H9 (cell line): ENCODE measurements at regions not wholly inside any gene's neighbourhood (a gene's known extent, or its start where the extent isn't known, plus 50 kb on each side); places are given as distances from the start of the nearest gene placed in this dataset.

Experiments
- DNase-seq: peaks from one replicate; pipeline ENCODE4 v3.0.0-alpha.2; 2017
- H2AFZ ChIP-seq: one replicate; pipeline ENCODE4 v1.6.1; 2013; ENCODE audit warnings: mild to moderate bottlenecking, low read length, control low read depth, moderate library complexity
- H2AK5ac ChIP-seq: 2 replicates; pipeline ENCODE4 v1.6.1; 2013; ENCODE audit warnings: low read length, control low read depth, mixed read lengths; ENCODE audit not compliant: insufficient read length
- H2BK120ac ChIP-seq: one replicate; pipeline ENCODE4 v1.6.1; 2013; ENCODE audit warnings: low read depth, mild to moderate bottlenecking, low read length, control low read depth, inconsistent platforms; ENCODE audit not compliant: poor library complexity, severe bottlenecking
- H2BK12ac ChIP-seq: 2 replicates; pipeline ENCODE4 v1.6.1; 2013; ENCODE audit warnings: low read length, control low read depth, mixed read lengths, low read depth; ENCODE audit not compliant: insufficient read length
- H2BK15ac ChIP-seq: 2 replicates; pipeline ENCODE4 v1.6.1; 2013; ENCODE audit warnings: low read depth, low read length, control low read depth
- H2BK20ac ChIP-seq: one replicate; pipeline ENCODE4 v1.6.1; 2013; ENCODE audit warnings: low read depth, mild to moderate bottlenecking, low read length, control low read depth, inconsistent platforms; ENCODE audit not compliant: poor library complexity, severe bottlenecking
- H2BK5ac ChIP-seq: 2 replicates; pipeline ENCODE4 v1.6.1; 2013; ENCODE audit warnings: low read length, control low read depth, mixed read lengths; ENCODE audit not compliant: insufficient read length
- H3K14ac ChIP-seq: 2 replicates; pipeline ENCODE4 v1.6.1; 2013; ENCODE audit warnings: low read length, control low read depth; ENCODE audit not compliant: insufficient read depth
- H3K18ac ChIP-seq: 2 replicates; pipeline ENCODE4 v1.6.1; 2013; ENCODE audit warnings: low read depth, mild to moderate bottlenecking, mixed read lengths, low read length, control low read depth; ENCODE audit not compliant: insufficient read length
- H3K23ac ChIP-seq: 2 replicates; pipeline ENCODE4 v1.6.1; 2013; ENCODE audit warnings: low read length, control low read depth, mixed read lengths, low read depth; ENCODE audit not compliant: insufficient read length
- H3K23me2 ChIP-seq: 2 replicates; pipeline ENCODE4 v1.6.1; 2013; ENCODE audit warnings: low read depth, mild to moderate bottlenecking, mixed read lengths, low read length, control low read depth; ENCODE audit not compliant: insufficient read length, poor library complexity, severe bottlenecking
- H3K27ac ChIP-seq: 2 replicates; pipeline ENCODE4 v1.5.1; 2013; ENCODE audit warnings: low read length, control low read depth, mixed read lengths, low read depth; ENCODE audit not compliant: insufficient read length
- H3K27me3 ChIP-seq: 2 replicates; pipeline ENCODE4 v1.6.1; 2013; ENCODE audit warnings: low read length, control low read depth, inconsistent platforms; ENCODE audit not compliant: insufficient read depth
- H3K4ac ChIP-seq: 2 replicates; pipeline ENCODE4 v1.6.1; 2013; ENCODE audit warnings: low read depth, mild to moderate bottlenecking, control low read depth, inconsistent platforms, low read length, moderate library complexity
- H3K4me1 ChIP-seq: 2 replicates; pipeline ENCODE4 v1.6.1; 2013; ENCODE audit warnings: low read length, control low read depth, inconsistent platforms; ENCODE audit not compliant: insufficient read depth
- H3K4me2 ChIP-seq: 2 replicates; pipeline ENCODE4 v1.6.1; 2013; ENCODE audit warnings: low read length, control low read depth, mixed read lengths; ENCODE audit not compliant: insufficient read length, insufficient read depth
- H3K56ac ChIP-seq: 2 replicates; pipeline ENCODE4 v1.6.1; 2013; ENCODE audit warnings: low read depth, mild to moderate bottlenecking, mixed read lengths, low read length, control low read depth; ENCODE audit not compliant: insufficient read length
- H3K79me1 ChIP-seq: 2 replicates; pipeline ENCODE4 v1.6.1; 2013; ENCODE audit warnings: low read depth, mild to moderate bottlenecking, moderate library complexity, low read length, control low read depth, inconsistent platforms; ENCODE audit not compliant: insufficient read depth, poor library complexity, severe bottlenecking
- H3K79me2 ChIP-seq: 2 replicates; pipeline ENCODE4 v1.6.1; 2013; ENCODE audit warnings: low read length, control low read depth, inconsistent platforms; ENCODE audit not compliant: insufficient read depth
- H3K9ac ChIP-seq: 2 replicates; pipeline ENCODE4 v1.6.1; 2013; ENCODE audit warnings: low read length, control low read depth, mixed read lengths; ENCODE audit not compliant: insufficient read length; ENCODE audit errors: extremely low read depth
- H3K9me3 ChIP-seq: one replicate; pipeline ENCODE4 v1.6.1; 2013; ENCODE audit warnings: low read depth, low read length, inconsistent platforms; ENCODE audit not compliant: control insufficient read depth
- H3T11ph ChIP-seq: one replicate; pipeline ENCODE4 v1.6.1; 2013; ENCODE audit warnings: mild to moderate bottlenecking, low read length, control low read depth, inconsistent platforms
- H4K20me1 ChIP-seq: one replicate; pipeline ENCODE4 v1.6.1; 2013; ENCODE audit not compliant: control insufficient read depth, insufficient read length, insufficient read depth
- H4K5ac ChIP-seq: 2 replicates; pipeline ENCODE4 v1.6.1; 2013; ENCODE audit warnings: low read depth, mild to moderate bottlenecking, mixed read lengths, low read length, control low read depth; ENCODE audit not compliant: insufficient read length
- H4K8ac ChIP-seq: replicated peaks from 2 replicates; pipeline ENCODE4 v1.6.1; 2013; ENCODE audit warnings: low read length, control low read depth, mixed read lengths, low read depth; ENCODE audit not compliant: insufficient read length
- H4K91ac ChIP-seq: 2 replicates; pipeline ENCODE4 v1.6.1; 2013; ENCODE audit warnings: low read depth, mild to moderate bottlenecking, moderate library complexity, mixed read lengths, low read length, control low read depth; ENCODE audit not compliant: insufficient read length
- H3K27ac Mint-ChIP-seq, 3 experiments: 2 replicates in 2 of 3; 3 replicates in 1 of 3; pipeline ENCODE4 v1.8.0; 2020 to 2021; ENCODE audit warnings: mixed read lengths in 3 of 3, mild to moderate bottlenecking in 1 of 3, moderate library complexity in 1 of 3
- H3K27me3 Mint-ChIP-seq: 2 replicates; pipeline ENCODE4 v1.8.0; 2021; ENCODE audit warnings: low read depth, mild to moderate bottlenecking, moderate library complexity, mixed read lengths
- H3K36me3 Mint-ChIP-seq, 3 experiments: 2 replicates in 2 of 3; 3 replicates in 1 of 3; pipeline ENCODE4 v1.8.0; 2020 to 2021; ENCODE audit warnings: low read depth in 3 of 3, mixed read lengths in 3 of 3; ENCODE audit not compliant: insufficient read depth in 1 of 3
- H3K4me1 Mint-ChIP-seq, 2 experiments: 2 replicates each; pipeline ENCODE4 v1.8.0; 2020; ENCODE audit warnings: mixed read lengths in 2 of 2
- H3K4me3 Mint-ChIP-seq, 2 experiments: 2 replicates in 1 of 2; 3 replicates in 1 of 2; pipeline ENCODE4 v1.8.0; 2020 to 2021; ENCODE audit warnings: mild to moderate bottlenecking in 2 of 2, mixed read lengths in 2 of 2, moderate library complexity in 1 of 2
- H3K9me3 Mint-ChIP-seq, 2 experiments: 2 replicates in 1 of 2; 3 replicates in 1 of 2; pipeline ENCODE4 v1.8.0; 2020; ENCODE audit warnings: mild to moderate bottlenecking in 2 of 2, mixed read lengths in 2 of 2, moderate library complexity in 1 of 2
- CTCF ChIP-seq: fragments of 200-600 bp; sonication (generic); conservative IDR thresholded peaks from 3 replicates; pipeline ENCODE4 v1.8.0; 2021; ENCODE audit warnings: antibody characterized with exemption, mild to moderate bottlenecking
- WGBS: extraction: QIAGEN DNeasy Blood & Tissue Kit; methylation state at CpG from one replicate; pipeline ENCODE4 v1.1.7; 2013; ENCODE audit warnings: missing lambda C conversion rate, low lambda C conversion rate, mixed read lengths; ENCODE audit not compliant: insufficient read length; ENCODE audit errors: extremely low coverage; 5-methylcytosine and 5-hydroxymethylcytosine counted together

DNA sequence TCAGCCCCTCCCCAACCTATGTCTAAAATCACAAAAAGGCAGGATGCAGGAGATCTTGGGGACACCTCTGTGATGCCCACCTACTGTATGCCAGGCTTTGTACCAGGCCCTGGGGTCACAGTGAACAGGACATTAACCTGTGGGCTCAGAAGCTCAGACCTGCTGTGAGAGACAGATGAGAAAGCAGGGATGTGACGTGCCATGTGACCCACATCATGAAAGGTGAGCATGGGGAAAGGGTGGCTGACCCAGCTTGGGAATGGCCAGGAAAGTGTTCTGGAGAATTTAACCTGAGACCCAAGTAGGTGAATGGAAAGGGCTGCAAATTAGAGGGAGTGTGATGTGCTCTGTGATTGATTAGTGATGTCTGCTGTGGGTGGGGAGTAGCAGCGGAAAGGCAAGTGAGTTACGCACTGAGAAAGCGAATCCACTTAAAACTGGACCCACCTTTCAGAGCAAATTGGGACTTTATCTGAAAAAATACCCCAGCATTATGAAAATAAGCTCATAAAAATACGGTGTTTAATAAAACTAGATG lies 132.2 kb downstream of the IRF8 start:
- Mint-ChIP-seq H3K9me3 (peaks cover 0 to 4% of the 10 kb centered on the region in 2 experiments; a peak in 3 of 5 replicates), H3K4me3 (no peak overlapping the region), H3K27ac (no peak overlapping the region), H3K4me1 (peaks cover 12 to 32% of the 10 kb centered on the region in 2 experiments), H3K27me3 (peaks cover 49% of the 10 kb centered on the region), H3K36me3 (peaks cover 0 to 4% (median 0%) of the 10 kb centered on the region in 3 experiments; a peak in 1 of 7 replicates)
- H2AFZ ChIP-seq, result no peak overlapping the region
- H3K23me2 ChIP-seq, result no peaks in the 10 kb centered on the region
- H4K91ac ChIP-seq, result no peak overlapping the region
- H3K4me2 ChIP-seq, result no peak overlapping the region
- H3K4me1 ChIP-seq, result peaks cover 3% of the 10 kb centered on the region; the same call in 1 of the 2 replicates
- H3K23ac ChIP-seq, result no peak overlapping the region
- no peak overlapping the region for H3K27ac ChIP-seq
- no peak for DNase-seq
- no peak for TF ChIP-seq CTCF
- H3T11ph ChIP-seq, result no peak overlapping the region
- H3K9me3 ChIP-seq, result no peaks in the 10 kb centered on the region
- no CpG with 5 or more reads among the region's 5 CpGs for WGBS
- H2BK5ac ChIP-seq, result no peak overlapping the region
- H3K18ac ChIP-seq, result no peak overlapping the region
- no peak overlapping the region for H3K56ac ChIP-seq
- no peak overlapping the region for H2AK5ac ChIP-seq
- H2BK12ac ChIP-seq, result no peak overlapping the region
- H2BK15ac ChIP-seq, result no peak overlapping the region
- H4K20me1 ChIP-seq, result no peaks in the 10 kb centered on the region
- H3K27me3 ChIP-seq, result no peaks in the 10 kb centered on the region
- H2BK20ac ChIP-seq, result no peak overlapping the region
- H3K4ac ChIP-seq, result no peak overlapping the region
- no peaks in the 10 kb centered on the region for H3K79me2 ChIP-seq
- no peaks in the 10 kb centered on the region for H3K79me1 ChIP-seq
- no peak overlapping the region for H4K8ac ChIP-seq
- H4K5ac ChIP-seq, result no peak overlapping the region
- H2BK120ac ChIP-seq, result no peak overlapping the region
- H3K9ac ChIP-seq, result no peak overlapping the region
- no peak overlapping the region for H3K14ac ChIP-seq
